ENCODE measurements at regions not wholly inside any gene's neighbourhood (a gene's known extent, or its start where the extent isn't known, plus 50 kb on each side); places are given as distances from the start of the nearest gene placed in this dataset.

DNA sequence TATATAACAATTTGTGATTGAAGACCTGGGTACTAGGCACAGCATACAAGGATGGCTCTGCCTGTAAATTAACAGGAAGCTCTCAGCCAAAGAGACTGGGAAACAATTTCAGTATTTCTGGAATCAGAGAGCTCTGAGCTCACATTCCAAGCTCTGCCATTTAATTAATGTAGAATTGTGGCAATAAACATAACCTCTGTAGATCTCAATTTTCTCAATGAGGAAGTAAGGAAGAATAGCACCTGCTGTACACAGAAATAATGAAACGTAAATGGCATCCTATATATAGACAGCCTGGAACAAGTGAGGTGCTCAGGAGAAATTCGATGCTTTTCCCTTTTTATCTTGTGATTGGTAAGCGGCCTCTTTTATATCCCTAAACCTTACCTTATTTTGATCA is 538.5 kb upstream of the JAG1 start:
- no peak for ATAC-seq (ENCODE audit: low read depth)
- Histone ChIP-seq H3K9me3 (ENCODE audit: control insufficient read depth, insufficient read depth, low read length) (no peaks in the 10 kb centered on the region), H3K79me1 (ENCODE audit: low read depth in 1 of 2, low read length in 2 of 2) (no peaks in the 10 kb centered on the region), H3K18ac (ENCODE audit: low read depth, low read length) (no peak overlapping the region), H4K8ac (ENCODE audit: low read depth in 2 of 2, low read length in 2 of 2) (no peak overlapping the region), H4K20me1 (ENCODE audit: insufficient read depth, low read length) (no peaks in the 10 kb centered on the region), H3K4me2 (ENCODE audit: low read depth, low read length) (no peak overlapping the region), H3K23ac (ENCODE audit: low read depth, low read length) (no peak overlapping the region), H2AFZ (replicated peaks; ENCODE audit: low read length, poor library complexity) (no peak overlapping the region), H2BK120ac (ENCODE audit: low read depth, low read length) (no peak overlapping the region), H3K27ac (ENCODE audit: insufficient read depth, low read length) (no peak overlapping the region), H2AK5ac (ENCODE audit: low read depth, low read length) (no peak overlapping the region), H2AK9ac (replicated peaks; ENCODE audit: low read depth, low read length, poor library complexity) (no peak overlapping the region), H2BK5ac (ENCODE audit: low read depth, low read length, poor library complexity, severe bottlenecking) (no peak overlapping the region), H3K36me3 (ENCODE audit: control insufficient read depth, insufficient read depth, low read length) (no peaks in the 10 kb centered on the region), H4K5ac (ENCODE audit: low read depth, low read length) (no peak overlapping the region), H3K9me1 (ENCODE audit: insufficient read depth, low read length) (peaks cover 8% of the 10 kb centered on the region), H4K91ac (ENCODE audit: insufficient read depth, low read depth, low read length) (no peak overlapping the region), H3K27me3 (ENCODE audit: control insufficient read depth, insufficient read depth, low read length) (no peaks in the 10 kb centered on the region), H3K9ac (ENCODE audit: low read depth, low read length) (no peak overlapping the region), H2BK20ac (ENCODE audit: low read depth, low read length) (no peak overlapping the region), H3K4me3 (ENCODE audit: insufficient read depth, low read depth, low read length) (no peak overlapping the region), H3K56ac (ENCODE audit: extremely low read depth, insufficient read depth, low read length) (no peak overlapping the region), H2BK15ac (ENCODE audit: low read depth, low read length) (no peak overlapping the region), H3K14ac (replicated peaks; ENCODE audit: low read depth, low read length) (no peak overlapping the region), H3K4ac (ENCODE audit: low read depth, low read length) (no peak overlapping the region), H3K4me1 (ENCODE audit: control insufficient read depth, insufficient read depth, low read length) (peaks cover 10% of the 10 kb centered on the region)
- POLR2A ChIA-PET (ENCODE audit: unreplicated experiment) = no interaction called here
- CTCF ChIA-PET = no interaction called here
- no CpG with 5 or more reads among the region's 3 CpGs for WGBS, 2 experiments (ENCODE audit: extremely low coverage in 2 of 2, insufficient read length in 1 of 2)
- dilution Hi-C loops (cut with HindIII; ENCODE audit: low sequenced_read_pairs, unreplicated experiment) (no loop called here), in situ Hi-C loops (cut with MboI; ENCODE audit: low sequenced_read_pairs) (no loop called here), intact Hi-C loops (cut with micrococcal nuclease) (no loop called here)
- no TSS peak for BruUV-seq (replicated peaks)
- TF ChIP-seq, protein P1, sequence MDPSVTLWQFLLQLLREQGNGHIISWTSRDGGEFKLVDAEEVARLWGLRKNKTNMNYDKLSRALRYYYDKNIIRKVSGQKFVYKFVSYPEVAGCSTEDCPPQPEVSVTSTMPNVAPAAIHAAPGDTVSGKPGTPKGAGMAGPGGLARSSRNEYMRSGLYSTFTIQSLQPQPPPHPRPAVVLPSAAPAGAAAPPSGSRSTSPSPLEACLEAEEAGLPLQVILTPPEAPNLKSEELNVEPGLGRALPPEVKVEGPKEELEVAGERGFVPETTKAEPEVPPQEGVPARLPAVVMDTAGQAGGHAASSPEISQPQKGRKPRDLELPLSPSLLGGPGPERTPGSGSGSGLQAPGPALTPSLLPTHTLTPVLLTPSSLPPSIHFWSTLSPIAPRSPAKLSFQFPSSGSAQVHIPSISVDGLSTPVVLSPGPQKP (IDR thresholded peaks at IDR 0.05; ENCODE audit: borderline replicate concordance, low read depth, low read length) = no peak
- TF ChIP-seq RAD21 (IDR thresholded peaks at IDR 0.05; ENCODE audit: low read length) (no peak), RFX5 (IDR thresholded peaks at IDR 0.05; ENCODE audit: low read depth, low read length) (no peak)
- no peak for DNase-seq
